Memory B cell (primary cell): ENCODE measurements at regions not wholly inside any gene's neighbourhood (a gene's known extent, or its start where the extent isn't known, plus 50 kb on each side); places are given as distances from the start of the nearest gene placed in this dataset.

Experiments used
- ATAC-seq: fragments of 150-1000 bp; cut with Tn5 transposase; 2 replicates; pipeline ENCODE4 v1.10.0; 2021; ENCODE audit warnings: low read depth, mild to moderate bottlenecking, moderate library complexity
- DNase-seq, 2 donors: peaks; one replicate each; pipeline ENCODE4 v3.0.0; 2022; ENCODE audit warnings: low spot score in 2 of 2
- H3K27ac Mint-ChIP-seq: one replicate; pipeline ENCODE4 v1.8.0; 2022; ENCODE audit warnings: mild to moderate bottlenecking, moderate library complexity, mixed read lengths
- H3K27me3 Mint-ChIP-seq: one replicate; pipeline ENCODE4 v1.8.0; 2022; ENCODE audit warnings: mixed read lengths
- H3K36me3 Mint-ChIP-seq: one replicate; pipeline ENCODE4 v1.8.0; 2022; ENCODE audit warnings: mild to moderate bottlenecking, mixed read lengths
- H3K4me1 Mint-ChIP-seq: one replicate; pipeline ENCODE4 v1.8.0; 2022; ENCODE audit warnings: mixed read lengths
- H3K4me3 Mint-ChIP-seq: one replicate; pipeline ENCODE4 v1.8.0; 2022; ENCODE audit warnings: mild to moderate bottlenecking, moderate library complexity, mixed read lengths
- H3K9me3 Mint-ChIP-seq: one replicate; pipeline ENCODE4 v1.8.0; 2022; ENCODE audit warnings: mixed read lengths

DNA sequence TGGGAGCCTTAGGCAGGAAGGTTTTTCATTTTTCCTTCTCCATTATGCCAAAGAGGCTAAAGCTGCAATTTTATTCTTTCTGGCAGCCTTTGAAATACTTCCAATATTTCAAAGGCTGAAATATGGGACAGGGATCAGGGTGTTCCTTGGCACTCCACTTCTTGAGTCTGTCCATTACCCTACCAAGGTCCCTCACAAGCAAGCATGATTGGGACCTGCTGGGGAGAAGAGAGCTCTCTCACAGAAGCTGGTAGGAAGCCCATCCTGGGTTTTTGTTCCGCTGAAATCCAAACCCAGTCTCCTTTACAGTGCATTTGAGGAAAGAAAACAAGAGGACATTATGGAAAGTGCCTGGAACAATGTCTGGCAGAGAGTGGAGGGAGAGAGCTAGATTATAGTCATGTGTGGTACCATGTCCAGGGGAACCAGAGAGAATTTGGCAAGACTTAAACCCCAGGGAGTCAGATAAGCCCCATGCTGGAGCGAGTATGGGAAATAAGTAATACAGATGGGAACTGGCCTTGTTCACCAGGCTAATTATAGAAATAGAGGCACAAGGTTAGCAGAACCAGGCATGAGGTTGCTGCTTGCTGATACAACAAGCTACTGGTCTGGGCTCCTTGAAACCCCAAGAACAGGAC is 104.7 kb downstream of the LSM5 start:
- peaks cover 4% of the 10 kb centered on the region for H3K9me3 Mint-ChIP-seq
- ATAC-seq: no peak
- H3K27ac Mint-ChIP-seq: no peak overlapping the region
- H3K27me3 Mint-ChIP-seq: peaks cover 20% of the 10 kb centered on the region
- H3K36me3 Mint-ChIP-seq: no peaks in the 10 kb centered on the region
- H3K4me3 Mint-ChIP-seq: no peak overlapping the region
- DNase-seq: no peak
- no peaks in the 10 kb centered on the region for H3K4me1 Mint-ChIP-seq

- Mint-ChIP-seq H3K4me1 (no peaks in the 10 kb centered on the region), H3K27ac (no peak overlapping the region), H3K36me3 (no peaks in the 10 kb centered on the region), H3K4me3 (no peak overlapping the region), H3K9me3 (peaks cover 6% of the 10 kb centered on the region), H3K27me3 (peaks cover 21% of the 10 kb centered on the region)
- ATAC-seq (no peak), DNase-seq (no peak)
Measured at GRCh38 chr7:32381024-32381601, 109.1 kb downstream of the LSM5 start.

- H3K27ac Mint-ChIP-seq: no peak overlapping the region
Measured at GRCh38 chr7:32379510-32380112, 110.6 kb downstream of the LSM5 start.

GRCh38 chr7:32378988-32379387 is 111.2 kb downstream of the LSM5 start:
- H3K27me3 Mint-ChIP-seq: peaks cover 17% of the 10 kb centered on the region
- no peaks in the 10 kb centered on the region for H3K4me1 Mint-ChIP-seq
- peaks cover 6% of the 10 kb centered on the region for H3K9me3 Mint-ChIP-seq
- H3K27ac Mint-ChIP-seq: no peak overlapping the region
- ATAC-seq: no peak
- H3K4me3 Mint-ChIP-seq: no peak overlapping the region
- no peak for DNase-seq
- H3K36me3 Mint-ChIP-seq: no peaks in the 10 kb centered on the region

More at GRCh38 chr7:32379510-32380112, 110.6 kb downstream of the LSM5 start:
- Mint-ChIP-seq H3K36me3 (no peaks in the 10 kb centered on the region), H3K4me3 (no peak overlapping the region), H3K4me1 (no peaks in the 10 kb centered on the region), H3K27me3 (peaks cover 17% of the 10 kb centered on the region), H3K9me3 (peaks cover 6% of the 10 kb centered on the region)
- ATAC-seq (no peak), DNase-seq (no peak)

DNA sequence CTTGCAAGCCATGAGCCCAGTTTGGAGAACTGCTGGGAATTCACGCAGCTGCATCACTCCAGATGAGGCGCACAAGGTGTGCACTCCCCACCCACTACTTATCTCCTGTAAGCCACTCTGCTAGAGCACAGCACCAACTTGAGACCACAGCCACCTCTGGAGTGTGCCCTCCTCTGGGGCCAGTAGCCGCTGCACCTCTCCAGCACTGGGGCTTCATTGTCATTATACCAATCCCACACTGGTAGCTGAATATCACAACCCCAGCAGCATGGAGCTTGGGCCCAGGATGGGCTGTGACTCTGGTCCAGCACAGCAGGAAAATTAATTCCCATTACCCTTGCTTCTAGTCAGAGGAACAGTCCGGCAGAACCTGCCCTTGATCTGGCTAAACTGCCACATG is 125.6 kb downstream of the LSM5 start:
- Mint-ChIP-seq H3K4me1 (no peaks in the 10 kb centered on the region), H3K27ac (no peak overlapping the region), H3K27me3 (peaks cover 8% of the 10 kb centered on the region), H3K4me3 (no peak overlapping the region), H3K9me3 (peaks cover 12% of the 10 kb centered on the region), H3K36me3 (peaks cover 2% of the 10 kb centered on the region)
- ATAC-seq (no peak), DNase-seq (no peak)

DNA sequence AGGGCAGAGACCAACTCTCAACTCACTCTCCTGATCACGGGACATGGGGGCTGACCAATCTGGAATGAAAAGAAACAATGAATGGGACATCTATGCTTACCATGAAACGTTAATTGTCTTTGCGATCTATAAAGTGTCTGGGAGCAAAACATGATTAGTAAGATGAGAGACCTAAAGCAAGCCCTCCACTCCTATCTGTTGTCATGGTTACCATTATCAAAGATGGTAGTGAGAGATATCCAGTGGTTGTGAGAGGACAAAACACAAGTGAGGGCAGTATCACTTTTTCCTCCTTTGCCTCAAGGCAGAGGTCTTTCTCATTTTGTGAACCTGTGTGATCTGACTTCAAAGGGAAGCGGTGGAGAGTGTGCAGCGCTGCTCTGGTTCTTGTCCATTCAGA is 130.1 kb downstream of the LSM5 start:
- peaks cover 7% of the 10 kb centered on the region for H3K27me3 Mint-ChIP-seq
- no peak overlapping the region for H3K4me3 Mint-ChIP-seq
- H3K4me1 Mint-ChIP-seq: no peaks in the 10 kb centered on the region
- ATAC-seq (no peak), DNase-seq (no peak)
- H3K9me3 Mint-ChIP-seq: no peaks in the 10 kb centered on the region
- H3K27ac Mint-ChIP-seq: no peak overlapping the region
- H3K36me3 Mint-ChIP-seq: no peaks in the 10 kb centered on the region

- Mint-ChIP-seq H3K27ac (no peak overlapping the region), H3K27me3 (peaks cover 7% of the 10 kb centered on the region), H3K4me3 (no peak overlapping the region), H3K36me3 (no peaks in the 10 kb centered on the region), H3K4me1 (no peaks in the 10 kb centered on the region), H3K9me3 (no peaks in the 10 kb centered on the region)
- no peak for DNase-seq
- no peak for ATAC-seq
Measured at GRCh38 chr7:32357535-32358277, 132.5 kb downstream of the LSM5 start.

- Mint-ChIP-seq H3K27ac (no peak overlapping the region), H3K4me1 (no peaks in the 10 kb centered on the region), H3K9me3 (peaks cover 2% of the 10 kb centered on the region), H3K36me3 (no peaks in the 10 kb centered on the region), H3K27me3 (no peaks in the 10 kb centered on the region), H3K4me3 (no peak overlapping the region)
- DNase-seq (no peak), ATAC-seq (no peak)
Measured at GRCh38 chr7:32347244-32347828, 142.8 kb downstream of the LSM5 start.

DNA sequence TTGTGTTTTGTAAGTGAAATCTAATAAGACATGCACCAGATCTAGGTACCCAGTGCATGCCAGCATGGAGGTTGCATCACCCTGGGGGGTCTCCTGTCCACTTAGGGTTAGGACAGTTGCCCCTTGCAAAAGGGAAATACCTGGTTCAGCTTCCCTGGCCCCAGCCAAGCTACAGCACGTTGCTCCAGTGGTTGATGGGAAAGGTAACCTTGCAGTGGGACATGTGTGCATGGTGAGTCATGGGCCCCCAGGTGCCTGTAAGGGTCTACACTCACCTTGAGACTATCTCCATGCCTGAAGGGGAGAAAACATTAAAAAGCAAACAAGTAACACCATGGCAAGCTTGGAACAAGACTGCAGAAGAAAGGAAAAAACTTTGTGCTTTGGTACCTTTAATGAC is 143.9 kb downstream of the LSM5 start:
- DNase-seq: no peak
- Mint-ChIP-seq H3K36me3 (no peaks in the 10 kb centered on the region), H3K27me3 (no peaks in the 10 kb centered on the region), H3K9me3 (peaks cover 2% of the 10 kb centered on the region), H3K4me3 (no peak overlapping the region), H3K27ac (no peak overlapping the region), H3K4me1 (no peaks in the 10 kb centered on the region)
- ATAC-seq: no peak

DNA sequence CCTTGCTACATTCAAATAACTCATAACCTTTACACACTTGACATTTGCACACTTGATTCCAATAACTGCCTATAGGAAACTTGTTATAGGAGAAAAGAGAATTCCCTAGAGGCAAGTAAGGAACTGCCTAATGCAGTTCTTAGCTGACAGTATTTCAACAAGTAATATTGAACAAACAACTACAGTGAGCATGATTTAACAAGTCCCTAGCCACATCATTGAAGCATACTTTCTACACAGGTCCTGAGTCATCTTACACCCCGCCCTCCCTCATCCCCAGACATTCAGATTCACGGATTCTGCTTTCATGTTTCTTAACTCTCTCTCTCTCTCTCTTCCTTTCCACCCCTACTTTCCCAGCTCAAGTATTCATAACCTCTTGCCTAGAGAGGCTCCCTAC is 153.5 kb downstream of the LSM5 start:
- Mint-ChIP-seq H3K4me3 (no peak overlapping the region), H3K27me3 (peaks cover 6% of the 10 kb centered on the region), H3K27ac (no peak overlapping the region), H3K9me3 (peaks cover 8% of the 10 kb centered on the region), H3K4me1 (no peaks in the 10 kb centered on the region), H3K36me3 (peaks cover 2% of the 10 kb centered on the region)
- DNase-seq (no peak), ATAC-seq (no peak)

DNA sequence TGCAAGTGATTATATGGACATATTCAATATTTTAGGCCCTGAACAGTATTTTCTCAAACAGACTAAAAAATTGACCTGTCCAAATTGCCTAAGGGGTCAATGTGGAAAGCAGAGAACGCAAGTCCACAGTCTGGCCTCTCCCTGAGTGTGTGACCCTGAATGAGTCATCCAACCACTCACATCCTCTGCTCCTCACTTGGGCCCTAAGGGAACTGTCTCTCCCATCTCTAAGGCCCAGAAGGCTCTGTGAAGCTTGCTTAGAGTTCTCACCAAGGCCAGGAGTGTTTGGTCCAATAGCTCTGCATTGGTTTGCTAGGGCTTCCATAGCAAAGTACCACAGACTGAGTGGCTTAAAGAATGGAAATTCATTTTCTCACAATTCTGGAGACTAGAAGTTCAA is 155.1 kb downstream of the LSM5 start:
- ATAC-seq: no peak
- peaks cover 2% of the 10 kb centered on the region for H3K36me3 Mint-ChIP-seq

DNA sequence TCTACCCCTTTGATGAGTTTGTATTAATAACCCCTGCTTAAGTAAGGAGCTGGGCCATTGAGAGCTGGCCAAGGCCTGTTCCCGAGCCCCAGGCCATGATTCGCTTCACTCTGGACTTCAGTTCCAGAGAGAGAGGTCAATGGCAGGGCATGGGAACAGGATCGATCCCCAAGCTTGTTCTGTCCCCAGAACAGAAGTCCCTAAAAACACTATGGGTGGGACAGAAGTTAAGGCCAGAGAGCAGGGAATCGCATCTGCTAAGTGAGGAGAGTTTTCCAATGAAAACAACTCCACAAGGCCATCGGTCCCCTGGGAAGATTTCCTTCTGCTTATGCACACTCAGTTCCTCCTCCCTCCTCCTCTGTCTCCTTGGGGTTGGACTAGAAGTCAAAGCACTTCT is 159.6 kb downstream of the LSM5 start:
- no peak for DNase-seq
- Mint-ChIP-seq H3K9me3 (peaks cover 13% of the 10 kb centered on the region), H3K4me3 (no peak overlapping the region), H3K27me3 (peaks cover 3% of the 10 kb centered on the region), H3K4me1 (no peaks in the 10 kb centered on the region), H3K27ac (no peak overlapping the region), H3K36me3 (peaks cover 2% of the 10 kb centered on the region)
- no peak for ATAC-seq

More for the DNA sequence above, 155.1 kb downstream of the LSM5 start:
- peaks cover 6% of the 10 kb centered on the region for H3K27me3 Mint-ChIP-seq
- no peak overlapping the region for H3K4me3 Mint-ChIP-seq
- H3K4me1 Mint-ChIP-seq: no peaks in the 10 kb centered on the region
- no peak overlapping the region for H3K27ac Mint-ChIP-seq
- peaks cover 13% of the 10 kb centered on the region for H3K9me3 Mint-ChIP-seq
- DNase-seq: no peak

DNA sequence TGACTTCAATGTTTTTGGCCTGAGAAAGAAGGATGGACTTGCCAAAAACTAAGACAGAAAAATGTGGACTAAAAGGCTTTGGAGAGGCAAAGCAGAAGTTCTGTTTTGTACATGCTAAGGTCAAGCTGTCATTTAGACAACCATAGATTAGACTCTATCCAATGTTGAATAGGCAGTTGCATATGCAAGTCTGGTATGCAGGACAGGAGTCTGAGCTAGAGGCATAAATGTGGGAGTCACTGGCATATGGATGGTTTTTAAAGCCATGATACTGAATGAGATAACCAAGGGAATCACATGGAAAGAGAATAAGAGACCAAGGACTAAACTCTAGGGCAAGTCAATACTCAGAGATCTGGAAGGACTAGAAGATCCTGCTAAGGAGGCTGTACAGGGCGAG is 164.1 kb downstream of the LSM5 start:
- no peaks in the 10 kb centered on the region for H3K4me1 Mint-ChIP-seq
- ATAC-seq (no peak), DNase-seq (no peak)
- H3K9me3 Mint-ChIP-seq: no peaks in the 10 kb centered on the region
- peaks cover 3% of the 10 kb centered on the region for H3K27me3 Mint-ChIP-seq
- no peaks in the 10 kb centered on the region for H3K36me3 Mint-ChIP-seq
- no peak overlapping the region for H3K4me3 Mint-ChIP-seq
- no peak overlapping the region for H3K27ac Mint-ChIP-seq

GRCh38 chr7:32323712-32324111 is 166.5 kb downstream of the LSM5 start:
- H3K4me1 Mint-ChIP-seq: no peaks in the 10 kb centered on the region
- DNase-seq: no peak
- H3K36me3 Mint-ChIP-seq: no peaks in the 10 kb centered on the region
- H3K9me3 Mint-ChIP-seq: no peaks in the 10 kb centered on the region
- H3K27ac Mint-ChIP-seq: no peak overlapping the region
- H3K27me3 Mint-ChIP-seq: peaks cover 3% of the 10 kb centered on the region
- H3K4me3 Mint-ChIP-seq: no peak overlapping the region
- no peak for ATAC-seq
